ENCODE measurements at regions not wholly inside any gene's neighbourhood (a gene's known extent, or its start where the extent isn't known, plus 50 kb on each side); places are given as distances from the start of the nearest gene placed in this dataset.
A peak's percentile ranks its signal among the peaks of the same experiment; 100 is the strongest.

DNA sequence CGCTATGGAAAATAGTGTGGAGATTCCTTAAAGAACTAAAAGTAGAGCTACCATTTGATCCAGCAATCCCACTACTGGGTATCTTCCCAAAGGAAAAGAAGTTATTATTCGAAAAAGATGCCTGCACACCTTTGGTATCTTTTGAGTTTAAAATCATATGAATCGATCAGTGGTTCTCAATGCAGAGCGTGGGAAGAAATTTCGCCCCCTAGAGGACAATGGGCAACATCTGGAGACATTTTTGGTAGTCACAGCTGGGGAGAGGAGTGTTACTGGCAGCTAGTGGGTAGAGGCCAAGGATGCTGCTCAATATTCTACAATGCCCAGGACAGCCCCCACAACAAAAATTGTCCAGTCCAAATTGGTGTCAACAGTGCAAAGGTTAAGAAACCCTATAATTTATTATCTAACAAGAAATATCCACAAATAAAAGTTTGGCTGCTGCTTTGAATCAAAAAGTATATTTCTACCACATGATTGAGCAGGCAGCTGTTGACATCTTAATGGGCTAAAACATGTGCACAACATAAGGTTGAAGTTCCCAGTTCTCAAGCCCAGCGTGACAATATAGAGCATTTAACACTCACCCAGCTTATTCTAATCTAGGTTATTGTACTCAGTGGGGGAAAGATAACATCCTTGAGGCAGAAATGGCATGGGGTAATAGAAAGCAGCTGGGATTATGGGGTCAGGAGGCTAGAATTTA lies 425.7 kb downstream of the LRATD1 start:
- intact Hi-C loops (cut with DNase I): no loop called here
- no peak for DNase-seq

DNA sequence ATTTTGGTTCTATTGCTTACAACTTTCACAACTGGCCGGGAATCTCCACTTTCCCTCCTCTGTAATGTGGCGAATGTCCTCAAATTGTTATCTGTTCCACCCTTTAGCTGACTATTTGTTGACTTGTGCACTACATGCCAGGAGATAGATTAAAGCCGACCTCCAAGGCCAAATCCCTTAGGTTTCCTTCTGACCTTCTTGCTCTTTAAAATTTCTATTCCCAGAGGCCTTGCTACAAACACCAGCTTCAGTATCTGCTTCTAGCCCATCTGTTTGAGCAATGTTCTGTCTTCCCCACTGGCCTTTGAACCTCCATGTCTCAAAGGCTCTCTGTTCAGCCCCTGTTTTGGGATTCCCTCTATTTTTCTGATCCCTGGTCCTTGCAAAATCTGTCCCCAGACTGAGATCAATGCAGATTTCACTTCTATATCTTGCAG lies 426.2 kb downstream of the LRATD1 start:
- no peak for DNase-seq
- intact Hi-C loops (cut with DNase I): no loop called here

DNA sequence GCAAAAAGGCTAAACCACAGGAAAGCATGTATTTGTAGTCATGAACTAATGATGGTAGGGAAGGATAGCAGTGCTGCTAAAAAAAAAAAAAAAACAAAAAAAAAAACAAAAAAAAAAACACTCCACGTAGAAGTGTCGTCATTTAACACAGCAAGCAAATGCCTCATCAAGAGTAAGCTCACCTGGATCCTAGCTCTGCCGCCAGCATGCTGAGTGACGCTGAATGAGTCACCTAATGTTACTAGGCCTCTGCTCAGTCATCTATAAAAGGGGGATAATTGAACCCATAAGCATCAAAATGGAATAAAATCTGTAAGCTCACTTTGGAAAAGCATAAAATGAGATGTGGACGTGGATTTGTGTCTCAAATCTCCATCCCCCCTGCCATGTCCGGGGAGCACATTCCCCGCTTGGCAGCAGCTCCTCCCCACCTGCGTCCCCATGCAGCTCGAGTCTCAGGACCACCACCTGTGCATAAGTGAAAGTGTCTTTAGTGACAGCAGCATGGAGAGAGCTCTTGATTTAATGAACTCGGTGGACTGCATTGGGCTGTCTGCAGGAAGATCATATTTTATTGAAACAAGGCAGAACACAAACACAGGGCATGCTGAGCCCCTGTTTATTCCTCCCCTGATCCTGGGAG lies 427.5 kb downstream of the LRATD1 start:
- intact Hi-C loops (cut with DNase I): no loop called here
- peak in 24 of 42 donors; percentile 16 to 80 (median 48) for DNase-seq

DNA sequence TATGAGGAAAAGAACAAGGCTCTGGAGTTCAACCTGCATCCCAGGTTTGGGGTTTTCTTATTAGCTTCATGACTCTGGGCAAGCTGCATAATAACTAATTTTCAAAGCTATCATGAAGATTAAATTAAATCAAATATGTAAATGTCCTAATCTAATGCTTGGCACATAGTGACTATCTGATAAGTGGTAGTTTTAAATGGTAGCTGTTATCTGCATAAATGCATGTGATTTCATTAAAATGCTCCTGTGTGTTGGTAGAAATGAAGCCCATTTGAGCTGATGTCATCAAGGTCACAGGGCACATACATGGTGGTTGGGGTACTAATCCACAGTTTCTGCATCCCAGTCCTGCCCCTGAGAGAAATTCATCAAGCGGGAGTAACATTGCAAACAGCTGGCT lies 428.8 kb downstream of the LRATD1 start:
- intact Hi-C loops (cut with DNase I): no loop called here
- no peak for DNase-seq

DNA sequence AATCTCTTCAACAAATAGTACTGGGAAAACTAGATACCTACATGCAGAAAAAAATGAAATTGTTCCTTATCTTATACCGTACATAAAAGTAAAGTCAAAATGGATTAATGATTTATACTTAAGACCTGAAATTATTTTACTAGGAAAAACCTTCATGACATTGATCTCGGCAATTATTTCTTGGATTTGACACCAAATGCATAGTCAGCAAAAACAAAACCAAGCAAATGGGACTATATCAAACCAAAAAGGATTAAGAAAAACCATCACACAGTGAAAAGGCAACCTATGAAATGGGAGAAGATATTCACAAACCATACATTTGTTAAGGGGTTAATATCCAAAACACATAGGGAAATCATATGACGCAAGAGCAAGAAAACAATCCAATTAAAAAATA lies 433.6 kb downstream of the LRATD1 start:
- intact Hi-C loops (cut with DNase I): no loop called here
- DNase-seq: no peak

DNA sequence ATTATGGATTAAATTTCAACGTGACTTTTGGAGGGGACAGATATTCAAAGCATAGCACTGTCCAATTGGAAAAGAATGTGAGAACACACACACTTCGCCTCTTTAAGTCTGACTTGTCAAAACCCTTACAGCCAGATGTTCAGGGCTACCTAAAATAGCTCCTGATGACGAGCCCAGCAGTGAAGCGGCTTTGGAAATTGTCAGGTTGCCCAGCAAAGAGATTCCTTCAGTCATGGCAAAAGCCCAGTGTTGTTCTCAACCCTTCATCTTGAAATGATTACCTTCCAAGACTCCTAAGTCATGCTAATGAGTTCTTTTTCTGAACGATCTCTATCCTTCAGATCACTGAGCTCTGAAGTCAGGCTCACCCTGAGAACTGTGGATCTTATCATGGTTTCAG lies 436.6 kb downstream of the LRATD1 start:
- intact Hi-C loops (cut with DNase I): no loop called here
- DNase-seq: no peak

DNA sequence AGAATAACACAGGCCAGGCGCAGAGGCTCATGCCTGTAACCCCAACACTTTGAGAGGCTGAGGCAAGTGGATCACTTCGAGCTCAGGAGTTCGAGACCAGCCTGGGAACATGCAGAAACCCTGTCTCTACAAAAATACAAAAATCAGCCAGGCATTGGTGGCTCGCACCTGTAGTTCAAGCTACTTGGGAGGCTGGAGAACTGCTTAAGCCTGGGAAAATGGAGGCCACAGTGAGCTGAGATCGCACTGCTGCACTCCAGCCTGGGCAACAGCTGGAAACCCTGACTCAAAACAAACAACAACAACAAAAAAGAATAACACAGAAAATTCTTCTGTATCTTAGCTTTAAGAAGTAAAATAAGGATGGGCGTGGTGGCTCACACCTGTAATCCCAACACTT lies 440.3 kb downstream of the LRATD1 start:
- intact Hi-C loops (cut with DNase I): no loop called here
- no peak for DNase-seq

DNA sequence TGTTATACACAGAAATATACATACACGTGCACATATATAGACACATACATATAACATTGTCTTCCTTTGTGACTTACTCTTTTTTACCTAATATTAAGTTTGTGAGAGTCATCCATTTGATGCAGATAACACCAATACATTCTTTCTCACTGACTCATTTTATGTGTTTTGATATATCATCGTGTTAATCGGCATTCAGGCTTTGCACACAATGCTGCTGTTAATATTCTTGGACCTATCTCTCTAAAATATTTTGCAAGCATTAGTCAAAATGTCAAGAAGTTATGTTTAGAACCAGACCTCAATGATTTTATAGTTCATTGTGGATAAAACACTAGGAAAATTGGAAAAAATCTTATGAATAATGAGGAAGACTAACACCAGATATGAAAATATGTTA lies 441.1 kb downstream of the LRATD1 start:
- intact Hi-C loops (cut with DNase I): no loop called here
- no peak for DNase-seq

DNA sequence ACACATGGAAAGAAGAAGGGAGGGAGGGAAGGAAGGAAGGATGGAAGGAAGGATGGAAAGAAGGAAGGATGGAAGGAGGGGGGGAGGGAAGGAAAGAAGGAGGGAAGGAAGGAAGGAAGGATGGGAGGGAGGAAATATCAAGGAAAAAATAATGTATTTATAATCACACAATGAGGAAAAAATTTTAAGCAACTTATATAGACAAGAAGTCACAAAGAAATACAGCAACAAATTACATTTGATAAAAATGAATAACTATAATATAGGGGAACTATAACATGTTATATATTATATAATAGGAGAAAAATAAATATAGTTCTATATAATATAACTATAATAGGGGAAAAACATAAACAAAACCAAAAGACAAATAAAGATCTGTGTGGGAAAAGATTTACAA lies 441.8 kb downstream of the LRATD1 start:
- no peak for DNase-seq
- intact Hi-C loops (cut with DNase I): no loop called here

DNA sequence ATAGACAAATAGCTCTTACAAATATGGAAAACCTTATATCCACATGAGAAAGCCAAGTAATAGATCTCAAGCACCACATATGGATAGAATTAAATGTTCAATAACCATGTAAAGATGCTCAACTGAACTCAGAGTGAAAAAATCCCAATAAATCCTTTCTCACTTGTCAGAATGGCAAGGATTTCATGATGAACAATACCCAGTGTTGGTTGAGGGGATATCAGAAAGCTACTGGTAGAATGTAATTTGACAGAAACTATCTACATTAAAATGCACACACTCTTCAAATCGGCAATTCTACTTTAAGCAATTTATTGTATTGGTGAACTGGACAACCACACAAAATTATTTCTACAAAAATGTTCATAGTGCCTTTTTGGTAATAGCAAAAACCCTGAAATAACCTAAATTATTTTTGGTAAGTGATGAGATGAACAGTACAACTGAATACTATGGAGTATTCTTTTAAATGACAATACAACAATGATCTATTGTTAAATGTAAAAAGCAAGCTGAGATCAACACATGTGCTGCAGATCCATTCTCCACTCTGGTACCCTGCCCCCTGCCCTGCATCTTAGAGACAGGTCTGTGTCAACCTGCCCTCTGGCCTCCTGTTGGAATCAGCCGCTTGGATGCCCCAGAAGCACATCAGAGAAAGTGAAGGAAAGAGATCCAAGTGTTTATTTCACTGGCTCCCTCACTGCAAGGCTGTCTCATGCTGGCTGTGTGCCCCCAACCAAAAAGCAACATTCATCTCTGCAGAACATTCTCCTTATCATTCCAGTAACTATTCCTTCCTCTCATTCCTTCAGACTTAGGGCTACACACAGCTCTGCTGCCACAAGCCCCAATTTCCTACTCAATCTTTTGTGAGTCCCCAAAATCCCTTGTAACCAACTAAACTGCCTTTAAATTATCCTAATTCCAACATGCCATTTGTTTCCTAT lies 442.5 kb downstream of the LRATD1 start:
- peak in 30 of 42 donors; percentile 5 to 70 (median 32) for DNase-seq
- intact Hi-C loops (cut with DNase I): no loop called here

DNA sequence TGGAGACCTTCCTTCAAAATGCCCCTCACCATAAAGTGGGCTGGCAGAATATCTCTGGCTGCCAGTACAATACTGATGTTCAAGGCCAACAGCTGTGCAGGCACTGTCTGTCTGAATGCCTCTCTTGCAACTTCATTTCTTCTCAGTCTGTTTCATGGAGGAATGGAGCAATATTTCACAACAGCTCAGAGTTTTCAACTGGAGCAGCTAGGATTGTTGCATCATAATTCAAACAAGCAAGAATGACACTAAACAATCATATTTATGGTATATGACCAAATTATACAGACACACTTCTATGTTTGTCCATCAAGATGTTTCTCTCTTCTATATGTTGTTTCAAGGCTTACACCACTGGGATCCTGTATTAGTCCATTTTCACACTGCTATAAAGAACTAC lies 444.2 kb downstream of the LRATD1 start:
- DNase-seq: no peak
- intact Hi-C loops (cut with DNase I): no loop called here

DNA sequence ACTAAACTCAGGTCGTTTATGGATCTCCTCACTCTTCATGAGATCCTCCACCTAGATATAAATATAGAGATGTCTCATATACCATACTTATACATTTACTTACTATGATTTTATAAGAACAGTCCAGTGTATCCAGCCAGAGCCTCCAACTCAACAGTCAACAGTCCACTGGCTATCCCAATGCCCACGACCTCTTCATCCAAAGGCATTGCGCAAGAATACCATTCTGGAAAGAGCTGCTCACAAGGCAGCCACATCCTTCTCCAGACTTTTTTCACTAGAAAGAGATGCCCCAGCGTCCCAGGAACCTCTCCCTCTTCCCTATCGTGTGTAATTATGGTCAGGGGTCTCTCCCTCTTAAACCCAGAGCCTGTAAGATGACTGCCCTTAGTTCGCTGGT lies 448.8 kb downstream of the LRATD1 start:
- intact Hi-C loops (cut with DNase I): no loop called here
- no peak for DNase-seq

DNA sequence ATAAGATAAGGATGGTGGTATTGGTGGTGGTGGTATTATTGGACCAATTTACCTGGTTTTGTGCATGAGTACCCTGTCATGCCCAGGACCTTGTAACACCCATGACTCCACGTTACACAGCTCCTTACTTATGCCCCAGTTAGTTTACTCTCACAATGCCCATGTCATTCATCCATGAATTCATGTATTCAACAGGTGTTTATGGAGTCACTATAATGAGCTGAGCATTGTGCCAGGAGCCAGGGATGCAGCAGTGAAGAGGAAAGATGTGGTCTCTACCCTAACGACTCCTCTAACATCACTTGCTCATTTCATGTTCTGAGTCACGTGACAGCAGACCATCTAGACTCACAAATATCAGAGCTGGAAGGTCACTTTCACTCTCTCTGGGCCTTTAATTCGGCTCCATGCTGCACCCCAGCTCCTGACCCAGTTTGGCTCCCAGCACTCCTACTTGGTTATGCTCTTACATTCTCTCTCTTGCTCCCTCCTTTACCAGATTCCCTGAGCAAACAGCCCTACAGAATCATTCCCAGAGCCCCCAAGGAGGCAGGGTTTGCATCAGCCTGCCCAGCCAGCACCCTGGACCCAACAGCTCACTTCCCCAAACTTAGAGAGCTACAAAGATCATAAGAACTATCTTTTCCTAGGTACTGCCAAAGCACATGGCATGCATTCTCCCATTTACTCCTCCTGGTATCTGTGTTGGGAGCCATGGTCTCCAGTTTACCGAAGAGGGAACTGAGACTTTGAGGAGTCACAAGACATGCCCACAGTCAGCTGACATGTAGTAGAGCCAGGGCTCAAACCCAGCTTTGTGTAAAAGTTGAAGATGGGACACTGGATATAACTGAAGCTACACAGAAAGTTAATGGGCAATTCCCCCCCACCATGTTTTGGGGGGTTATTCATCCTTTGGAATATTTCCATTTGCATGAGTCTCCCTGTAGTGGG lies 449.9 kb downstream of the LRATD1 start:
- DNase-seq: no peak
- intact Hi-C loops (cut with DNase I): no loop called here

DNA sequence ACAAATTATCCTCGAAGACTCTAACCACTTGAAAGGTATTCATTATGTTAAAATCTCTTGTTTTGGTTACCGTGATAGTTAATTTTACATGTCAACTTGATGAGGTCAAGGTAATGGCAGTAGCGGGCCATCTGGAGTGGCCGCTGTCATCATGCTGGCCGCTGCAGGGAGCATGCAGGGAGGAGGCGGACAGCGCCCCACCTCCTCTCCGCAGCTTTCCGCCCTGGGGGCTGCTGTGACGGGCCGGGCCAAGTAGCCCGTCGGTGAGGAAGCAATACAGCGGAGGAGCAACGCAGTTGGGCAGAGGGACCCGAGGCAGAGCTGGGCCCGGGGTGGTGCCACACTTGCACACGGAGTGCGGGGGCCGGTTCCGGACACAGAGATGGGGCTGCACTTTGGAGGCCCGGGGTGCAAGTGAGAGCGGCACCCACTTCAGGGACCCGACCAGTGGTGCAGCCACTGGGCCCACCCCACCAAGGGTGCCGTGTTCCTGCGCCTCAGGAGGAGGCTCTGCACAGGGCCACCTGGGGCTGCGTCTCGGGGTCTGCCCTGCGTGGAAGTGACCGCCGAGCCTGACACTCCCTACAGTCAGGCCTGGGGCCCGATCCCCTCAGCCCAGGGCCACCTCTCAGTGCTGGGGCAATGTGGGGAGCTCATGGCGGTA lies 452.4 kb downstream of the LRATD1 start:
- DNase-seq: no peak
- intact Hi-C loops (cut with DNase I): no loop called here

DNA sequence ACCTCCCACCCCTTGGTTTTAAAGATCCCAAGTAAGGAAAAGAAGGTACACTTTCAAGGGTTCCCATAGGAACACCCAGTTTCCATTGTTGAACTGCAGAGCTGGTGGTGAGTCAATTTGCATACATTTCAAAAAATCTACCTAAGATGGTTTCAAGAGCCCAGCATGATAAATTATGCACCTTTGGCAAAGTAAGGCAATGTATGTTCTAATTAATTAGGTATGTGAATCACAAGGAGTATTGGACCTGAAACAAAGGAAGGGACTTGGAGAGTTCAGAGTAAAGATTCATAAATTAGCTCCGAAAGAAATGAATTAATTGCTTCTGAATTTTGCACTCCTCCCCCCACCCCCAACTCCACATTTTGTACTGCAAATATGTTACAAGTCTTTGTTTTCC lies 459.7 kb downstream of the LRATD1 start:
- no peak for DNase-seq
- intact Hi-C loops (cut with DNase I): no loop called here

DNA sequence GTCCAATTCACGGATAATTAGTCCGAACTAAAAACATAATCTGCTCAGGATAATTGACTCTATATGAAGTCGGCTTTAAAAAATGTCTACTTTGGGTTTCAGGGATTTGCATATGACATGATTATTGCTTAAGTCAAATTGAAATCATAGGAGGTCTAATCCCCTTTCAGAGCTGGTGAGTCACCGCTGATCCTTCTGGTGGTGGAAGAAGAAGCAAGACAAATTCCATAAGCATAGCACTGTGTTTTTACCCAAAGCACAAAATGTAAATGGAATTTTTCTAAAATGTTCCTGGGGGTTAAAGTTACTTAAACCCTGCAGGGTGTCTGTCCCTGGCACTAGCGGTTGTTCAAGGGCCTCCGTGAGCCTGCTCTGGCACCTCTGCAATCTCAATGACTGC lies 460.2 kb downstream of the LRATD1 start:
- intact Hi-C loops (cut with DNase I): no loop called here
- no peak for DNase-seq

DNA sequence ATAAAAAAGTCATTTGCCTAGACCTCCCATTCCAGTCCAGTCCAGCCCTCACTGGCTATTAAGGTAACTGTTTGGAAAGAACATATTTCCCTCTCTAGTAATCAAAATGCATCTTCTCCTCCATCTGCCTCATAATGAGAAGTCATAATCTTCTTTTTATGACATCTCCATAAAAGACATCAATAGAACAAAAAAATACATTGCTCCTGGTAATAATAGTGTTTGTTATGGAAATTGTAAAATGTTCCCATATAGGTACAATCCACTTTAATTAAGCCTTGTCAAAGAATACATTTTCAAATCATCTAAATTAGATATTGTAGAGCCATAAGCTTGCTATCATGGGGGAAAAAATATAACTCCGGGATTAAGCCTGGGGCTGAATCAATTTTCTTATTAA lies 461.6 kb downstream of the LRATD1 start:
- intact Hi-C loops (cut with DNase I): no loop called here
- no peak for DNase-seq

DNA sequence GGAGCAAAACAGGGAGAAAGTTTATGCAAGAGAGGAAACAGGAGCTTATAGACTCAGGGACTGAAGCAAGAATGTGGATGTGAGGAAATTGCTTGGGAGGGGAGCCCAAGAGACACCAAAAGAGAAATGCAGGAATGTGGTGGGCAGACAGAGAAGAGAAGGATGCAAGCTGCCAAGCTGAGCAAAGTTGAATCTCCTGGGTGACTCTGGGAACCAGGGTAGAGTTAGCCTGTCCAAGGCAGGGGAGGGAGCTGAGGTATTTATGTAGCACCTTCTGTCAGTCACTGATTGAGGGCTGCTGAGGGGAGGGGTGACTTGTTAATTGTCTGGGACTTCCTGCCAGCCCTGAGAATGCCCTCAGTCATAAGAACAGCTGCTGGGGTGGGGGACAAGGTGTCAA lies 464.3 kb downstream of the NBAS start:
- no peak for DNase-seq
- intact Hi-C loops (cut with DNase I): no loop called here

DNA sequence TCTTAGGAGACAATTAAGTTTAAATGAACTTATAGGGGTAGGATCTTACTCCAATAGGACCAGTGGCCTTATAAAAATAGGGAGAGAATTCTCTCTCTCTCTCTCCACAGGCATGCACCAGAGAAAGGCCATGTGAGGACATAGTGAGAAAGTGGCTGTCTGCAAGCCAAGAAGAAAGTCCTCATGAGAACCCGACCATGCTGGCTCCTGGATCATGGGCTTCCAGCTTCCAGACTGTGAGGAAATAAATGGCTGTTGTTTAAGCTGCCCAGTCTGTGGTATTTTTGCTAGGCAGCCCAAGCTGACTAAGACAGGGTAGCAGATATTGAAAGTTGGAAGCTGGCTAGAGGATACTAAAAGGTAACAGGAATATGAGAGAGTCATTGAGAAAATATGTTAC lies 454.0 kb downstream of the NBAS start:
- intact Hi-C loops (cut with DNase I): no loop called here
- no peak for DNase-seq

All from head of caudate nucleus (tissue), 42 donors.